HG02885 (cell line): ENCODE measurements at regions not wholly inside any gene's neighbourhood (a gene's known extent, or its start where the extent isn't known, plus 50 kb on each side); places are given as distances from the start of the nearest gene placed in this dataset.

ENCODE experiments used
- ATAC-seq: cut with Tn5 transposase; IDR thresholded peaks from one replicate; pipeline ENCODE4 v1.9.1; 2021; ENCODE audit warnings: mild to moderate bottlenecking; ENCODE audit not compliant: unreplicated experiment, poor library complexity

DNA sequence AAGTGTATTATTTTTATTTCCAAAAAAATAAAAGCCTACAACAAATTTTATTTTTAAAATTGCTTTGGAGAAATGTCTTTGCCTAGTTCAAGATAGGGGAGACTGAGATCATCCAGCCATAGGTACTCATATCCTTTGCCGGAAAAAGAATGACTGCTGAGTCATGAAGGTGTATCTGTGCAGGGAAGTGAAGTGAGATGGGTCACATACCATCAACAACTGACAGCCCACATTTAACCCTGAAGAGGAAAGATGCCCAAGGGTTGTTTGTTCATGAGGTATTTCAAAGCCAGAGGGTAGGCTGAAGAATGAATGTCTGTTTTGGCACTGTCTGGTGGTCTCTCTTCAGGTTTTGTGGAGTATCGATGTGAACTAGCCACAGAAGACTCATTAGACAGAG, 106.7 kb upstream of the TTC29 start:
- ATAC-seq, result no peak

DNA sequence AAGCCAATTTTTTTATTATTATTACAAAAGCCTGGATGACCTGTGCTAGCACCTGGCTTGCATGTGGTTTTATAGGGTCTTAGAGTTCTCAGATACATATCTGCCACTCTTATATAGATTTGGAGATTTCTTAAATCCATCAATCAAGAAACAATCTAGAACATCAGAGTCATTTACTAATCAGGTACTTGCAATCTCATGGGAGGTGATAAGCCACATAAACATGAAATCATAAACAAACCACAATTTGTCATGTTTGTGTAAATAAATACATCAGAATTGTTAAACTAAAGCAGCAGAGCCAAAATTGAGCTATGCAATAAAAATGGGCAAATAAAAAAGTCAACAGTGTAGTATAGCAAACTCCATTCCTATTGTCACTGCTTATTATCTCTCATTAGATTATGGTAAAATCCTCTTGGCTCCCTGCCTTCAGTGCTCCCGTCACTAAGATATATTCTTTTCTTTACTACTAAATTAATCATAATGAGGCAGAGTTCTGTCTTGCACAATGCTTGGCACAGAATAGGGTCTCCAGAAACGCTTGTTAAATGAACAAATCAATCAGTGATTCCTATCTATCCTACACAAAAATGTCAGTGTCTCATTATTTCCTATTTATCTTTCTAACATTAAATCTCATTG, 108.7 kb upstream of the TTC29 start:
- ATAC-seq, result no peak

- peak; percentile 34 for ATAC-seq
Observed at GRCh38 chr4:147056940-147057610, 111.4 kb upstream of the TTC29 start.

- no peak for ATAC-seq
Observed at GRCh38 chr4:147057611-147058190, 112.0 kb upstream of the TTC29 start.

DNA sequence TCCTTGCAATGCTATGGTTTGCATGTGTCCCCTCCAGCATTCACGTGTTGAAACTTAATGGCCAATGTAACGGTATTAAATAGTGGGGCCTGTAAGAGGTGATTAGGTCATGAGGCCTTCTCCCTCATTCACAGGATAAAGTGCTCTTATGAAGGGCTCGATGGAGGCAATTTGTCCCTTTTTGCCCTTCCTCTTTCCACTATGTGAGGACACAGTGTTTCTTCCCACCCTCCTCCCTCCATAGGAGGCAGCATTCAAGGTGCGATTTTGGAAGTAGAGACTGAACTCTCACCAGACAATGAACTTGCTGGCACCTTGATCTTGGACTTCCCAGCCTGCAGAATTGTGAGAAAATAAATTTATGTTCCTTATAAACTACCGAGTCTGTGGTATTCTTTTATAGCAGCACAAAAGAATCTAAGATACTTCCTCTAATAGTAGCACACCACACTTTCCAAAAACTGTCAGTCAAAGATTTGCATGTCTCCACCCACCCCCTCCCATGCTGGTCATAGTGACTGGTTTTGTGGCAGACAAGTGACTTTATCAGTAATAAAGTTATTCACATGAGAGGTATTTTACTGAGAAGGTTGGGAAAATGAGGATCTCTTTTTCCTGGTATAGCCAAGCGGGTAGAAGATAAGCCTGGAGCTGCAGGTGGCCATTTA, 113.5 kb upstream of the TTC29 start:
- ATAC-seq, result no peak

GRCh38 chr4:147060151-147060931, 114.7 kb upstream of the TTC29 start:
- no peak for ATAC-seq

- ATAC-seq, result no peak
Observed at GRCh38 chr4:147064856-147065255, 119.2 kb upstream of the TTC29 start.

DNA sequence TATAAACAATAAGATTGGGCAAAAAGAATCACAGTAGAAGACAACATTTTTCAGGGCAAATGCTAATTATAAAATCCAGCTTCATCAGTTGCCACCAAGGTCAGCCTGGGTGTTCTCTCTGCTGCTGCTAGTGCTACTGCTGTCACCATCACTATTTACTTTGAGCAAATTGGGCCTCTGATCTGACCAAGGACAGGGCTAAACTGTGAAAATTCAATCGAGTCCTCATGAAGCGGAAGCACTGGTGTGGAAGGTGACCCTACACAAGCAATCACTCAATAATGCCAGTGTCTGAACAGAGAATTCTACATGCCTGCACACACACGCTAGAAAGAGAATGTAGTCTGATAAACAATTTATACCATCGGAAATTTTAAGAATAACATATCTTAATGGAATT, 122.9 kb upstream of the TTC29 start:
- ATAC-seq, result no peak

DNA sequence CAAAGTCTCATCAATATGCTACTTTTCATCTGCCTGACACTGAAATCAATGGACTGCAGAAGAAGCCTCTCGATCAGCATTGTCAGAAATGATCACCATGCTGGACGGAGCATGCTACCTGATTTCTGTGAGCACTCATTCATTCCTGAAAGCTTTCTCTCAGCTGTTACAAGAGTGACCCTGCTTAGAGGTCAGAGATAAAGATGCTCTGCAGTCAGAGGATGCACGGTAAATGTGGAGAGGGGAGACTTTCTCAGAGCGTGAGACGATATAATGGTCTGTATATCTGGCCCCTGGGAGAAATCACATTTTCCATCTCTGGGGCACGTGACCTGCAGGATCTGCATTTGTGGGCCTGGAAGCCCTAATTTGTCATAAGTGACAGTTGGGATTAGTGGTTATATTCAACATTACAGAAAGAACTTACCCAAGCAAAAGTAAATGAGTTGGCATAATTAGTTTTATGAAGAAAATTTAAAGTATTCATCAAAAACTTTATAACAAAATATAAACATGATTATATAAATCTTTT, 125.6 kb upstream of the TTC29 start:
- ATAC-seq, result no peak

GRCh38 chr4:147076179-147076578, 130.5 kb upstream of the TTC29 start:
- no peak for ATAC-seq

GRCh38 chr4:147076728-147077127, 131.1 kb upstream of the TTC29 start:
- ATAC-seq, result no peak

DNA sequence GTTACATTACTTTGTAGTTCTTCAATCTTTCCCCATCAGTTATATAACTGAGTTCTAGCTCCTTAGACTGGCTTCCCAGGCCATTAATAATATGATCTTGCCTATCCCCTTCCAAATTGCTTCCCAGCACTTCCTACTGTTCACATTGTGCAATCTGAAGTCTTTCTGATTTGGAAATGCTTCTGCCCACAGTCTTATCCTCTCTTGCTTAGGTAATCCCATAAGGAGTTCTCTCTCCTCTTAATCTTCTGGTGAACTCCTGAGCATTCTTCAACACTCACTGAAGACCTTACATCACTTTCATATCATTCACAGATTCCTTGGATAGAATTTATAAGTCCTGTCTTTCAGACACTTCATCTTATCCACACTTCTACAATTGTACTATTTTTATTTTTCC, 132.7 kb upstream of the TTC29 start:
- no peak for ATAC-seq

DNA sequence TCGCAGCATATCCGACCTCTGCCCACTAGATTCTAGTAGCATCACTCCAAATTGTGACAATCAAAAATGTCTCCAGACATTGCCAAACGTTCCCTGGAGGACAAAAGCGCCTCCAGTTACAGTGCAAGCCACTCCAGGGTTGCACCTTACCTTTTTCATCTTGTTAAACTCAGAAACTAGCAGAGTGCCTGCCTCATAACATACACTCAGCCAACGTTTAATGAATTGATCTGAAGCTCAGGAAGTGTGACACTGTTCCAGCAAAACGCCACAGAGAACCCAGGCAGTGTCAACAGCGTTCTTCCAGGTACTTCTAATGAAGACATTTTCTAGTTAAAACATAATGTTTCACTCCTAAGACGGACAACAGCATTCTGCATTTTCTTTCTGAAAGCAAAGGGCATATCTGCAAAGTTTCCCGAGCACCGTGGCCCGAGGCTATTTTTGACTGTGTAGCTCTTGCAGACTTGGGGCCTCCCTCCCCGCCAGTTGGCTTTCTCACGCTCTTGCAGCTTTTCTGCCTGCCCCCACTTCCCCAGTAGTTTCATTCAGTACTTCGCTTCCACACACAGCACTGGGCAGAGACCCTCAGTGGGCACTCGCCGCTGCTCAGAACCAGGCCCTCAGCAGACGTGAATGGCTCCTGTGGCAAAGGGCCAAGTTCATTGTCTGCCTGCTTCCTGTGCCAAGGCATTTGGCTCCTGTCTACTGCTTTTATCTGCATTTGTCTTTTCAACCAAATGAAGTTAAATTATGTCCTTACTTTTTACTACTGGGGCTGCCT, 133.4 kb upstream of the TTC29 start:
- ATAC-seq, result no peak

DNA sequence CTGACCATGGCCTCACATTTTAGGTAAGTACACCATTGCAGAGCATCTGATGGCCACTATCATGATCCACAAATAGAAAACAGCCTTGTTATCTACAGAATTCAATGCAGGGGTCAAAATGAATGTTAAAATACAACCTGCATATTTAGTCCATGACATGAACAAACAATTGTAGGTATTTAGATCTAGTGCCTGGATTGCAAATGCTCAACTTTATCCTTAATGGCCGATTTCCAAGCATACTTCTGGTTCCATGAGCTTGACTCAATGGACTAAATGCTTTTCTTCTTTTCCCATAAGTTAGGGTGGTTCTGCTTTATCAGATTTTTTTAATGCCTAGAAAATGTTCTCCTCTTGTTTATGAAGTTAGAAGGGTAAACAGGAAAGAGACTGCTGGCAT, 139.2 kb upstream of the TTC29 start:
- no peak for ATAC-seq

GRCh38 chr4:147085781-147086180, 140.1 kb upstream of the TTC29 start:
- no peak for ATAC-seq

- no peak for ATAC-seq
Observed at GRCh38 chr4:147088146-147088545, 142.5 kb upstream of the TTC29 start.

- ATAC-seq, result no peak
Observed at GRCh38 chr4:147090486-147090885, 144.8 kb upstream of the TTC29 start.

GRCh38 chr4:147093206-147093605, 147.5 kb upstream of the TTC29 start:
- ATAC-seq, result no peak

- no peak for ATAC-seq
Observed at GRCh38 chr4:147094238-147094637, 148.6 kb upstream of the TTC29 start.
